ENCODE measurements at regions not wholly inside any gene's neighbourhood (a gene's known extent, or its start where the extent isn't known, plus 50 kb on each side); places are given as distances from the start of the nearest gene placed in this dataset.
"Not testable (repeated sequence)": the region's sequence is repeated elsewhere in the genome, so short reads cannot be mapped to it uniquely, and the experiment has no call there.

- H3K4me3 ChIP-seq (ENCODE audit: low read depth, low read length): no peak overlapping the region
- no peak for DNase-seq (ENCODE audit: low read depth in 4 of 6, low spot score in 6 of 6)
- H3K9me3 ChIP-seq (ENCODE audit: control insufficient read depth, insufficient read depth, low read length): no peaks in the 10 kb centered on the region
- 93% methylated on average over 3 of the region's 3 CpGs for WGBS (ENCODE audit: insufficient coverage)
- H3K36me3 ChIP-seq (ENCODE audit: control insufficient read depth, insufficient read depth, low read length): no peaks in the 10 kb centered on the region
- H3K27me3 ChIP-seq (ENCODE audit: control insufficient read depth, insufficient read depth, low read length): no peaks in the 10 kb centered on the region
- H3K4me1 ChIP-seq (ENCODE audit: control insufficient read depth, insufficient read depth, low read length): peaks cover 6% of the 10 kb centered on the region
- no peak overlapping the region for H3K27ac ChIP-seq (ENCODE audit: low read depth, low read length)
Observed at GRCh38 chr6:166795879-166796278, 160.5 kb downstream of the RNASET2 start.

- not testable (repeated sequence) for H3K27me3 ChIP-seq (ENCODE audit: control insufficient read depth, insufficient read depth, low read length); H3K4me3 ChIP-seq (ENCODE audit: low read depth, low read length); H3K9me3 ChIP-seq (ENCODE audit: control insufficient read depth, insufficient read depth, low read length); H3K4me1 ChIP-seq (ENCODE audit: control insufficient read depth, insufficient read depth, low read length); H3K36me3 ChIP-seq (ENCODE audit: control insufficient read depth, insufficient read depth, low read length); DNase-seq (ENCODE audit: low read depth in 4 of 6, low spot score in 6 of 6); H3K27ac ChIP-seq (ENCODE audit: low read depth, low read length)
- WGBS (ENCODE audit: insufficient coverage): no CpG with 5 or more reads among the region's 3 CpGs
Observed at GRCh38 chr6:166790808-166791207, 163.8 kb upstream of the RPS6KA2 start.

- not testable (repeated sequence) for H3K4me3 ChIP-seq (ENCODE audit: low read depth, low read length); H3K36me3 ChIP-seq (ENCODE audit: control insufficient read depth, insufficient read depth, low read length); H3K4me1 ChIP-seq (ENCODE audit: control insufficient read depth, insufficient read depth, low read length); H3K27ac ChIP-seq (ENCODE audit: low read depth, low read length); DNase-seq (ENCODE audit: low read depth in 4 of 6, low spot score in 6 of 6); H3K27me3 ChIP-seq (ENCODE audit: control insufficient read depth, insufficient read depth, low read length); H3K9me3 ChIP-seq (ENCODE audit: control insufficient read depth, insufficient read depth, low read length)
- WGBS (ENCODE audit: insufficient coverage): 95% methylated on average over 15 of the region's 22 CpGs
Observed at GRCh38 chr6:166788846-166789529, 161.9 kb upstream of the RPS6KA2 start.

GRCh38 chr6:166786704-166787293 lies 159.7 kb upstream of the RPS6KA2 start:
- no peaks in the 10 kb centered on the region for H3K9me3 ChIP-seq (ENCODE audit: control insufficient read depth, insufficient read depth, low read length)
- H3K4me3 ChIP-seq (ENCODE audit: low read depth, low read length): no peak overlapping the region
- no peaks in the 10 kb centered on the region for H3K36me3 ChIP-seq (ENCODE audit: control insufficient read depth, insufficient read depth, low read length)
- no peaks in the 10 kb centered on the region for H3K27me3 ChIP-seq (ENCODE audit: control insufficient read depth, insufficient read depth, low read length)
- WGBS (ENCODE audit: insufficient coverage): no CpG with 5 or more reads among the region's 3 CpGs
- H3K27ac ChIP-seq (ENCODE audit: low read depth, low read length): no peak overlapping the region
- no peaks in the 10 kb centered on the region for H3K4me1 ChIP-seq (ENCODE audit: control insufficient read depth, insufficient read depth, low read length)
- DNase-seq (ENCODE audit: low read depth in 4 of 6, low spot score in 6 of 6): peak in 5 of 6 donors; percentile 43 to 95 (median 68)

- WGBS (ENCODE audit: insufficient coverage): 93% methylated on average over 2 of the region's 6 CpGs
- Histone ChIP-seq H3K27me3 (ENCODE audit: control insufficient read depth, insufficient read depth, low read length) (no peaks in the 10 kb centered on the region), H3K27ac (ENCODE audit: low read depth, low read length) (no peak overlapping the region), H3K4me1 (ENCODE audit: control insufficient read depth, insufficient read depth, low read length) (no peaks in the 10 kb centered on the region), H3K4me3 (ENCODE audit: low read depth, low read length) (no peak overlapping the region), H3K9me3 (ENCODE audit: control insufficient read depth, insufficient read depth, low read length) (no peaks in the 10 kb centered on the region), H3K36me3 (ENCODE audit: control insufficient read depth, insufficient read depth, low read length) (no peaks in the 10 kb centered on the region)
- DNase-seq (ENCODE audit: low read depth in 4 of 6, low spot score in 6 of 6): no peak
Observed at GRCh38 chr6:166785131-166785530, 158.1 kb upstream of the RPS6KA2 start.

GRCh38 chr6:166784691-166785090 lies 157.6 kb upstream of the RPS6KA2 start:
- DNase-seq (ENCODE audit: low read depth in 4 of 6, low spot score in 6 of 6): no peak
- 96% methylated on average over 5 of the region's 7 CpGs for WGBS (ENCODE audit: insufficient coverage)

GRCh38 chr6:166782520-166782919 lies 155.5 kb upstream of the RPS6KA2 start:
- H3K27me3 ChIP-seq (ENCODE audit: control insufficient read depth, insufficient read depth, low read length): no peaks in the 10 kb centered on the region
- no peaks in the 10 kb centered on the region for H3K36me3 ChIP-seq (ENCODE audit: control insufficient read depth, insufficient read depth, low read length)
- H3K9me3 ChIP-seq (ENCODE audit: control insufficient read depth, insufficient read depth, low read length): no peaks in the 10 kb centered on the region
- WGBS (ENCODE audit: insufficient coverage): 79% methylated on average over 9 of the region's 10 CpGs
- no peak overlapping the region for H3K4me3 ChIP-seq (ENCODE audit: low read depth, low read length)
- no peak overlapping the region for H3K27ac ChIP-seq (ENCODE audit: low read depth, low read length)
- DNase-seq (ENCODE audit: low read depth in 4 of 6, low spot score in 6 of 6): no peak
- no peaks in the 10 kb centered on the region for H3K4me1 ChIP-seq (ENCODE audit: control insufficient read depth, insufficient read depth, low read length)

More at GRCh38 chr6:166784691-166785090, 157.6 kb upstream of the RPS6KA2 start:
- H3K27me3 ChIP-seq (ENCODE audit: control insufficient read depth, insufficient read depth, low read length): no peaks in the 10 kb centered on the region
- no peak overlapping the region for H3K4me3 ChIP-seq (ENCODE audit: low read depth, low read length)
- no peaks in the 10 kb centered on the region for H3K9me3 ChIP-seq (ENCODE audit: control insufficient read depth, insufficient read depth, low read length)
- H3K27ac ChIP-seq (ENCODE audit: low read depth, low read length): no peak overlapping the region
- H3K36me3 ChIP-seq (ENCODE audit: control insufficient read depth, insufficient read depth, low read length): no peaks in the 10 kb centered on the region
- H3K4me1 ChIP-seq (ENCODE audit: control insufficient read depth, insufficient read depth, low read length): no peaks in the 10 kb centered on the region

GRCh38 chr6:166781331-166781730 lies 154.3 kb upstream of the RPS6KA2 start:
- H3K4me3 ChIP-seq (ENCODE audit: low read depth, low read length): no peak overlapping the region
- H3K9me3 ChIP-seq (ENCODE audit: control insufficient read depth, insufficient read depth, low read length): no peaks in the 10 kb centered on the region
- H3K36me3 ChIP-seq (ENCODE audit: control insufficient read depth, insufficient read depth, low read length): no peaks in the 10 kb centered on the region
- no peaks in the 10 kb centered on the region for H3K27me3 ChIP-seq (ENCODE audit: control insufficient read depth, insufficient read depth, low read length)
- WGBS (ENCODE audit: insufficient coverage): 86% methylated on average over 6 of the region's 6 CpGs
- H3K27ac ChIP-seq (ENCODE audit: low read depth, low read length): no peak overlapping the region
- H3K4me1 ChIP-seq (ENCODE audit: control insufficient read depth, insufficient read depth, low read length): no peaks in the 10 kb centered on the region
- DNase-seq (ENCODE audit: low read depth in 4 of 6, low spot score in 6 of 6): no peak

GRCh38 chr6:166779963-166780683 lies 153.1 kb upstream of the RPS6KA2 start:
- Histone ChIP-seq H3K9me3 (ENCODE audit: control insufficient read depth, insufficient read depth, low read length) (no peaks in the 10 kb centered on the region), H3K4me3 (ENCODE audit: low read depth, low read length) (no peak overlapping the region), H3K27ac (ENCODE audit: low read depth, low read length) (no peak overlapping the region), H3K4me1 (ENCODE audit: control insufficient read depth, insufficient read depth, low read length) (peaks cover 6% of the 10 kb centered on the region), H3K27me3 (ENCODE audit: control insufficient read depth, insufficient read depth, low read length) (no peaks in the 10 kb centered on the region), H3K36me3 (ENCODE audit: control insufficient read depth, insufficient read depth, low read length) (no peaks in the 10 kb centered on the region)
- DNase-seq (ENCODE audit: low read depth in 4 of 6, low spot score in 6 of 6): no peak
- WGBS (ENCODE audit: insufficient coverage): 94% methylated on average over 11 of the region's 13 CpGs

- H3K27me3 ChIP-seq (ENCODE audit: control insufficient read depth, insufficient read depth, low read length): no peaks in the 10 kb centered on the region
- no peaks in the 10 kb centered on the region for H3K36me3 ChIP-seq (ENCODE audit: control insufficient read depth, insufficient read depth, low read length)
- no peak overlapping the region for H3K27ac ChIP-seq (ENCODE audit: low read depth, low read length)
- WGBS (ENCODE audit: insufficient coverage): 95% methylated on average over 11 of the region's 11 CpGs
- no peaks in the 10 kb centered on the region for H3K9me3 ChIP-seq (ENCODE audit: control insufficient read depth, insufficient read depth, low read length)
- peaks cover 6% of the 10 kb centered on the region for H3K4me1 ChIP-seq (ENCODE audit: control insufficient read depth, insufficient read depth, low read length)
- no peak overlapping the region for H3K4me3 ChIP-seq (ENCODE audit: low read depth, low read length)
- DNase-seq (ENCODE audit: low read depth in 4 of 6, low spot score in 6 of 6): no peak
Observed at GRCh38 chr6:166779381-166779780, 152.3 kb upstream of the RPS6KA2 start.
